Esophagus muscularis mucosa (tissue), 4 donors: ENCODE measurements at regions not wholly inside any gene's neighbourhood (a gene's known extent, or its start where the extent isn't known, plus 50 kb on each side); places are given as distances from the start of the nearest gene placed in this dataset.

Experiments used
- EP300 ChIP-seq: sonication (generic); formaldehyde crosslinking; IDR thresholded peaks from one replicate; pipeline ENCODE4 v1.6.1; 2017; ENCODE audit warnings: antibody characterized with exemption
- POLR2A ChIP-seq: fragments of 450-650 bp; IDR thresholded peaks from one replicate; pipeline ENCODE4 v1.6.1; 2017; ENCODE audit warnings: antibody characterized with exemption, moderate library complexity, mild to moderate bottlenecking, low read depth
- POLR2AphosphoS5 ChIP-seq, 2 donors: sonication (generic); formaldehyde crosslinking; IDR thresholded peaks; one replicate each; pipeline ENCODE4 v1.6.1; 2017; ENCODE audit warnings: antibody characterized with exemption in 2 of 2
- TF ChIP-seq, protein P1 (sequence below), 3 experiments: fragments of 200-600 bp in 2 of 3; fragments of 450-650 bp in 1 of 3; sonication (generic) in 2 of 3; IDR thresholded peaks; one replicate each; pipeline ENCODE4 v1.5.1; 2017 to 2019; ENCODE audit warnings: antibody characterized with exemption in 3 of 3, mild to moderate bottlenecking in 2 of 3, moderate library complexity in 1 of 3

DNA sequence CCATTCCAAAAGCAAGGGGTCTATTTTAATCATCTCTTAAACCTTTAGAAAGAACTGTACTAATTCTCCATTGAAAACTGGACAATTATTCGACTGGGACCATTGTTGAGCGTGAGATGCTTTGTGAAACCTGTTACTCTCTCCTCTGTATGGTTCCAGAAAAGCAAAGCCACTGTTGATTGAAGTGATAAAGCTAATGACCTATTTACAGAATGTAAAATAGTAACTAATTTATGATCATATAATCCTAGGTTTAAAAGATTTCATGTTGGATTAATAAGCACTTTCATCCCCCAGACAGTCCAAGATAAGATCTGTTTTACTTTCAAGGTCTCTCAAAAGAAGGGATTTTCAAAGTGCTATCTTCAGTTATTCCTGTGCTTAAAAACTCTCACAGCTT lies 614.5 kb downstream of the TMA16 start:
- TF ChIP-seq, protein P1, sequence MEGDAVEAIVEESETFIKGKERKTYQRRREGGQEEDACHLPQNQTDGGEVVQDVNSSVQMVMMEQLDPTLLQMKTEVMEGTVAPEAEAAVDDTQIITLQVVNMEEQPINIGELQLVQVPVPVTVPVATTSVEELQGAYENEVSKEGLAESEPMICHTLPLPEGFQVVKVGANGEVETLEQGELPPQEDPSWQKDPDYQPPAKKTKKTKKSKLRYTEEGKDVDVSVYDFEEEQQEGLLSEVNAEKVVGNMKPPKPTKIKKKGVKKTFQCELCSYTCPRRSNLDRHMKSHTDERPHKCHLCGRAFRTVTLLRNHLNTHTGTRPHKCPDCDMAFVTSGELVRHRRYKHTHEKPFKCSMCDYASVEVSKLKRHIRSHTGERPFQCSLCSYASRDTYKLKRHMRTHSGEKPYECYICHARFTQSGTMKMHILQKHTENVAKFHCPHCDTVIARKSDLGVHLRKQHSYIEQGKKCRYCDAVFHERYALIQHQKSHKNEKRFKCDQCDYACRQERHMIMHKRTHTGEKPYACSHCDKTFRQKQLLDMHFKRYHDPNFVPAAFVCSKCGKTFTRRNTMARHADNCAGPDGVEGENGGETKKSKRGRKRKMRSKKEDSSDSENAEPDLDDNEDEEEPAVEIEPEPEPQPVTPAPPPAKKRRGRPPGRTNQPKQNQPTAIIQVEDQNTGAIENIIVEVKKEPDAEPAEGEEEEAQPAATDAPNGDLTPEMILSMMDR (IDR thresholded peaks at IDR 0.05) = no peak
- TF ChIP-seq POLR2A (no peak), POLR2AphosphoS5 (IDR thresholded peaks at IDR 0.05) (no peak), EP300 (no peak)
